Mucosa of rectum (tissue), 2 donors: ENCODE measurements at regions not wholly inside any gene's neighbourhood (a gene's known extent, or its start where the extent isn't known, plus 50 kb on each side); places are given as distances from the start of the nearest gene placed in this dataset.

Source experiments
- H3K27ac ChIP-seq, 2 donors: one replicate each; pipeline ENCODE4 v1.7.0; 2013; ENCODE audit warnings: inconsistent platforms in 2 of 2, low read depth in 2 of 2, low read length in 2 of 2
- H3K27me3 ChIP-seq, 2 donors: one replicate each; pipeline ENCODE4 v1.7.0; 2013; ENCODE audit warnings: low read length in 2 of 2; ENCODE audit not compliant: control insufficient read depth in 2 of 2, insufficient read depth in 2 of 2
- H3K36me3 ChIP-seq, 2 donors: one replicate each; pipeline ENCODE4 v1.7.0; 2013; ENCODE audit warnings: low read length in 2 of 2; ENCODE audit not compliant: control insufficient read depth in 2 of 2, insufficient read depth in 2 of 2
- H3K4me1 ChIP-seq, 2 donors: one replicate each; pipeline ENCODE4 v1.7.0; 2013; ENCODE audit warnings: low read length in 2 of 2, mild to moderate bottlenecking in 1 of 2; ENCODE audit not compliant: control insufficient read depth in 2 of 2, insufficient read depth in 2 of 2
- H3K4me3 ChIP-seq, 2 donors: one replicate each; pipeline ENCODE4 v1.7.0; 2013; ENCODE audit warnings: low read length in 2 of 2
- H3K9ac ChIP-seq, 2 donors: one replicate each; pipeline ENCODE4 v1.7.0; 2013; ENCODE audit warnings: low read length in 2 of 2, low read depth in 1 of 2, mild to moderate bottlenecking in 1 of 2
- H3K9me3 ChIP-seq, 2 donors: one replicate each; pipeline ENCODE4 v1.7.0; 2013; ENCODE audit warnings: low read length in 2 of 2; ENCODE audit not compliant: control insufficient read depth in 2 of 2
- donor health status: healthy.
- donor health status: Normal muscosa, but diverticular disease.

- Histone ChIP-seq H3K36me3 (no peaks in the 10 kb centered on the region), H3K9ac (no peak overlapping the region), H3K4me1 (no peaks in the 10 kb centered on the region), H3K27ac (no peak overlapping the region), H3K27me3 (no peaks in the 10 kb centered on the region), H3K4me3 (no peak overlapping the region), H3K9me3 (no peaks in the 10 kb centered on the region)
Observed at GRCh38 chr7:49636400-49636799, 137.0 kb upstream of the VWC2 start.

DNA sequence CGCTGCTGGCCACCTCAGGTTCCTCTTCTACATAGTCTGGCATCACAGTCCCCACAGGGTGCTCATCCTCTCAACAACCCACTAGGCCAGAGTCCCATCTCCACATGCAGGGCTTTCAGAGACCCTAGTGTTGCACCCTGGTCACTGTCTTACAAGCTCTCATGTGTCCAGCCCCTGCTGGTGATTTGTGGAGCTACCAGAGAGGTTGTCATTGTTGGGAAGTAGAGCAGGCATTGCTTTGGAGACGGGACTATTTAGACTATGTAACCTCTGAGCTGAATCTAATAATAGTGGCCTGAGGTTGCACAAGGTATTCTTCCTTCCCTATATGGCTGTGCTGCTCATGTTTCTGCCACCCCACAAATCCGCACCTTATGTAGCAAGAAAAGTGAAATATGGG is 135.3 kb upstream of the VWC2 start:
- Histone ChIP-seq H3K9ac (no peak overlapping the region), H3K4me3 (no peak overlapping the region), H3K27ac (no peak overlapping the region), H3K36me3 (no peaks in the 10 kb centered on the region), H3K4me1 (no peaks in the 10 kb centered on the region), H3K9me3 (no peaks in the 10 kb centered on the region), H3K27me3 (no peaks in the 10 kb centered on the region)

DNA sequence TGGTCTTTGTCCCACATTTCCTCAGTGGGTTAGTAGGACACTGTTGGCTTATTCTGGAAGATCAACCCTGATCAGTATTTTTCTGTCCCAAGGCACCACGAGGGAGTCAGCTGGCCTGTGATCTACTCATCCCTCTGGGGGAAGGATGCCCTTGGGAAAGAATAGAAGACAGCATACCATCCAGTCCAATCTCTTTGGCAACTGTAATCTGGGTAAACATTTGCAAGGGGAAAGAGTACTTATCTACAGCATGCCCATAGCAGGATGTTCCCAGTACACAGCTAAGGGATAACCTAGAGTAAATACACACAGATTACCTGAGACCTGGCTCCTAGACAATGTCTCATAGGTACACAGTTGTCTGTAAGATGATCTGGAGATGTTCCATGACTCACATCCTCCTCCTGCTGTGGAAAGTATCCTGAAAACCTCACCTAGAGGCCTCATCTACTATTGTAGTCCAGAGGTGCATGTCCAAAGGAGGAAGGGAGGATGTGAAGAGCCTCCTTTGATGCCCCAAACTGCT is 134.3 kb upstream of the VWC2 start:
- H3K9ac ChIP-seq = no peak overlapping the region

DNA sequence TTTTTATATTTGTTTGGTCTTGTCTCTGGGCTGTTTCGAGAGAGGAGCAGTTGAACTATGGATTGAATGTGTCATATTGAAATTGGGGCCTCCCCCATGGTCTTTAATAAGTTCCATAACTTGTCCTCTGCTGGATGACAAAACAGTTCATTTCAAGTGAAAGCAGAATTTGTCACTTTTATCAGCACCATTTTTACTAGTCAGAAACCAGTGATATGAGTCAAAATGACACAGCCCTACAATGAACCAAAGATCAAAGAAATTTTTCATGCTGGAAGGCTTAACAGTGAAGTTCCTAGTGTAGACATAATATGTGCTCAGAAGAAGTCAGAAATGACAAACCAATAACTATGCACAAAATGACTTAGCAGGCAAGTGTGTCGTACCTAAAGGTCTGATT is 133.6 kb upstream of the VWC2 start:
- no peaks in the 10 kb centered on the region for H3K9me3 ChIP-seq
- no peaks in the 10 kb centered on the region for H3K27me3 ChIP-seq
- H3K9ac ChIP-seq = no peak overlapping the region
- no peak overlapping the region for H3K27ac ChIP-seq
- H3K36me3 ChIP-seq = no peaks in the 10 kb centered on the region
- H3K4me1 ChIP-seq = no peaks in the 10 kb centered on the region
- no peak overlapping the region for H3K4me3 ChIP-seq

More for the DNA sequence above, 134.3 kb upstream of the VWC2 start:
- Histone ChIP-seq H3K4me1 (no peaks in the 10 kb centered on the region), H3K9me3 (no peaks in the 10 kb centered on the region), H3K27ac (no peak overlapping the region), H3K36me3 (no peaks in the 10 kb centered on the region), H3K4me3 (no peak overlapping the region), H3K27me3 (no peaks in the 10 kb centered on the region)

DNA sequence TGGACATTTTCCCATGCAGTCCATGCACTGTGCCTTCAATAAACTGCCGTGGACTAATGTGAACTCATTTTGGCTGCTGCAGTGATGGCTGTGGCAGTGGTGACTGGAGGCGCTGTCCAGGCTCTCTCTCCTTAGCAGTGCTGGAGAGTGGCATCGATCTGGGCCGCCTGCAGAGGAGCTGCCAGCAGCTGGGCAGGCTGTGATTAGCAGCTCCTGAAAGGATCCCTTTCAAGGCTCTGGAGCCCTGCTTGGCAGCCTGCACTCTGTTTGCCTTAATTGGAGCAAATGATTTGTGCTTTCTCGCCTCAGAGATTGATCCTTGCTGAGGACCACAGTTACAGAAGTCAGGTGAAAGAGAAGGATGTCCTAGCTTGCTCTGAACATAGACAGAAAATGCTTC is 130.1 kb upstream of the VWC2 start:
- Histone ChIP-seq H3K27ac (no peak overlapping the region), H3K9me3 (no peaks in the 10 kb centered on the region), H3K36me3 (no peaks in the 10 kb centered on the region), H3K9ac (no peak overlapping the region), H3K27me3 (no peaks in the 10 kb centered on the region), H3K4me3 (no peak overlapping the region), H3K4me1 (no peaks in the 10 kb centered on the region)

DNA sequence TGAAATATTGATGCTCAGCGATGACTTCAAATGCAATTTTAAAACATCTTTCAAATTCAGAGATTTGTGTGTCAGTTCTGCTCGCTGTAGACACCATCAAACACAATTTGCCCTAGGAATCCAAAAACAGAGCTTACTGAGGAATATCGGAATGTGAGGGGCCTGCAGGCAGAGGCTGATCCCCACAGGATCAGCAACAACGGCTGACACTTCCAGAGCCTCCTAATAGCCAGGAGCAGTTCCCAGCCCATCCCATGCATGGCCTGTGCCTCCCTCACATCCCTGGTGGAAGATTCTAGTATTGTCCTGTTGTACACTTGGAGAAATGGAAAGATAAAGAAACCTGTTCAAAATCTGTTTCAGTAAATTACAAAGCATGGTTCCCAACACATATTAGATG is 129.7 kb upstream of the VWC2 start:
- Histone ChIP-seq H3K9ac (no peak overlapping the region), H3K27me3 (no peaks in the 10 kb centered on the region), H3K9me3 (no peaks in the 10 kb centered on the region), H3K27ac (no peak overlapping the region), H3K36me3 (no peaks in the 10 kb centered on the region), H3K4me1 (no peaks in the 10 kb centered on the region), H3K4me3 (no peak overlapping the region)

- H3K9me3 ChIP-seq = no peaks in the 10 kb centered on the region
- H3K27ac ChIP-seq = no peak overlapping the region
- H3K27me3 ChIP-seq = no peaks in the 10 kb centered on the region
- H3K4me1 ChIP-seq = no peaks in the 10 kb centered on the region
- no peaks in the 10 kb centered on the region for H3K36me3 ChIP-seq
- H3K9ac ChIP-seq = no peak overlapping the region
- no peak overlapping the region for H3K4me3 ChIP-seq
Observed at GRCh38 chr7:49644396-49645166, 128.9 kb upstream of the VWC2 start.

GRCh38 chr7:49645296-49645695 is 128.1 kb upstream of the VWC2 start:
- Histone ChIP-seq H3K4me1 (no peaks in the 10 kb centered on the region), H3K36me3 (no peaks in the 10 kb centered on the region), H3K4me3 (no peak overlapping the region), H3K9ac (no peak overlapping the region), H3K27me3 (no peaks in the 10 kb centered on the region), H3K9me3 (no peaks in the 10 kb centered on the region), H3K27ac (no peak overlapping the region)

GRCh38 chr7:49660170-49660783 is 113.2 kb upstream of the VWC2 start:
- peaks cover 0 to 6% of the 10 kb centered on the region in 2 donors for H3K4me1 ChIP-seq
- H3K27me3 ChIP-seq = no peaks in the 10 kb centered on the region
- peak overlapping the region in 1 of 2 donors; percentile 23 for H3K4me3 ChIP-seq
- H3K9me3 ChIP-seq = no peaks in the 10 kb centered on the region
- no peak overlapping the region for H3K27ac ChIP-seq
- H3K36me3 ChIP-seq = no peaks in the 10 kb centered on the region
- no peak overlapping the region for H3K9ac ChIP-seq

DNA sequence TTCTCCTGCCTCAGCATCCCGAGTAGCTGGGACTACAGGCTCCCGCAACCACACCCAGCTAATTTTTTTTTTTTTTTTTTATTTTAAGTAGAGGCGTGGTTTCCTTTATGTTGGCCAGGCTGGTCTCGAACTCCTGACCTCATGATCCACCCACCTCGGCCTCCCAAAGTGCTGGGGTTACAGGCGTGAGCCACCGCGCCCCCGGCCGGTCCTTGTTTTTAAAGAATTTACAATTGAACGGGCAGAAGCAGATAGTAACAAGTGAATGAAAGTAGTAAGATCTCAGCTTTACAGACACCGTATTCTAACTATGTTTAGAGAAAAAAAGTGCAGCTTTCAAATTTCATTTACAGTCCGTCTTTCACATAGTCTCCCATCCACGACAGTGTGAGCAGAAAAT is 112.5 kb upstream of the VWC2 start:
- no peaks in the 10 kb centered on the region for H3K9me3 ChIP-seq
- no peak overlapping the region for H3K4me3 ChIP-seq
- no peaks in the 10 kb centered on the region for H3K27me3 ChIP-seq
- no peak overlapping the region for H3K9ac ChIP-seq
- no peaks in the 10 kb centered on the region for H3K36me3 ChIP-seq
- peaks cover 0 to 6% of the 10 kb centered on the region in 2 donors for H3K4me1 ChIP-seq
- no peak overlapping the region for H3K27ac ChIP-seq
